Right atrium auricular region (tissue), 2 donors: ENCODE measurements at regions not wholly inside any gene's neighbourhood (a gene's known extent, or its start where the extent isn't known, plus 50 kb on each side); places are given as distances from the start of the nearest gene placed in this dataset.

Source experiments
- DNase-seq: peaks from one replicate; pipeline ENCODE4 v3.0.0-alpha.2; 2019; ENCODE audit warnings: low spot score
- H3K27ac ChIP-seq, 2 donors: fragments of 200-600 bp; sonication (generic); 1 replicate in 1 of 2; 2 replicates in 1 of 2; pipeline ENCODE4 v1.5.1; 2016 to 2019
- H3K27me3 ChIP-seq, 2 donors: fragments of 200-600 bp; sonication (generic); one replicate each; pipeline versions ENCODE4 v1.5.1 to v1.6.0; 2017 to 2019
- H3K36me3 ChIP-seq: fragments of 200-600 bp; sonication (generic); one replicate; pipeline ENCODE4 v1.5.1; 2016
- H3K4me1 ChIP-seq, 2 donors: fragments of 200-600 bp; sonication (generic); one replicate each; pipeline versions ENCODE4 v1.5.1 to v1.6.0; 2017 to 2019
- H3K4me3 ChIP-seq, 2 donors: fragments of 200-600 bp; sonication (generic); 1 replicate in 1 of 2; 2 replicates in 1 of 2; pipeline ENCODE4 v1.5.1; 2017 to 2019; ENCODE audit warnings: mild to moderate bottlenecking in 1 of 2, moderate library complexity in 1 of 2
- H3K9me3 ChIP-seq, 2 donors: fragments of 200-600 bp; sonication (generic); one replicate each; pipeline ENCODE4 v1.5.1; 2019
- CTCF ChIP-seq, 2 donors: fragments of 200-600 bp; sonication (generic); IDR thresholded peaks; one replicate each; pipeline ENCODE4 v1.5.1; 2019; ENCODE audit warnings: antibody characterized with exemption in 2 of 2

DNA sequence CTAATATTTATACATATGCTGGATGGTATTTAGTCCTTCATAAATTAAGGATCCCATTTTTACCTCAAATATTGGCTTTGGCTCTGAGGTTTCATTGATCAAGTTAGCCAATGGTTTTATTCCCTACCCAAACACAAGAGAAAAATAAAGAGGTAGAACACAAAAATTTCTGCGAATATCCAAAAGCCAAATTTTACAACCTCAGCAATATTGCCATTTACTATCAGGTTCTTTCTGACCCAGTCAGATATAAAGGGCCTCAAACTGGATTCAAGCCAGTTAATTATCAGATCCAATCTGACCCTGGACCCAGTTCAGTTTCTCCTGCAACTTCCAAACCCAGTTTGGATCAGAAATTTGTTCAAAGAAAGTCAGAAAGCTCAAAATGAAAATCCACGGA, 998.1 kb downstream of the SI start:
- H3K4me1 ChIP-seq = no peaks in the 10 kb centered on the region
- H3K4me3 ChIP-seq = no peak overlapping the region
- H3K9me3 ChIP-seq = peaks cover 0 to 13% of the 10 kb centered on the region in 2 donors
- no peak for TF ChIP-seq CTCF (IDR thresholded peaks at IDR 0.05)
- no peaks in the 10 kb centered on the region for H3K27me3 ChIP-seq
- no peak for DNase-seq
- no peaks in the 10 kb centered on the region for H3K36me3 ChIP-seq
- H3K27ac ChIP-seq = no peak overlapping the region

DNA sequence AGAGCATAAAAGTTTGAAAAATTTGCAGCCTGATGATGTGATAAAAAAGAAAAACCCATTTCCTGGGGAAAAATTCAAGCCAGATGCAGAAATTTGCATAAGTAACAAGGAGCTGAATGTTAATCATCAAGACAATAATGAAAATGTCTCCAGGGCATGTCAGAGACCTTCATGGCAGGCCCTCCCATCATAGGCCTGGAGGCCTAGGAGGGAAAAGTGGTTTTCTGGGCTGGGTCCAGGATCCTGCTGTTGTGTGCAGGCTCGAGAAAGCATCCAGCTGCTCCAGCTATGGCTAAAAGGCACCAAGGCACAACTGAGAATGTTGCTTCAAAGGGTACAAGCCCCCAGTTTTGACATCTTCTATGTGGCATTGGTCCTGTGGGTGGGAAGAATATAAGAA, 1014.0 kb downstream of the SI start:
- H3K27ac ChIP-seq = no peak overlapping the region
- H3K27me3 ChIP-seq = no peaks in the 10 kb centered on the region
- H3K9me3 ChIP-seq = no peaks in the 10 kb centered on the region
- no peak for DNase-seq
- H3K4me3 ChIP-seq = no peak overlapping the region
- no peaks in the 10 kb centered on the region for H3K4me1 ChIP-seq
- no peak for TF ChIP-seq CTCF (IDR thresholded peaks at IDR 0.05)
- no peaks in the 10 kb centered on the region for H3K36me3 ChIP-seq

DNA sequence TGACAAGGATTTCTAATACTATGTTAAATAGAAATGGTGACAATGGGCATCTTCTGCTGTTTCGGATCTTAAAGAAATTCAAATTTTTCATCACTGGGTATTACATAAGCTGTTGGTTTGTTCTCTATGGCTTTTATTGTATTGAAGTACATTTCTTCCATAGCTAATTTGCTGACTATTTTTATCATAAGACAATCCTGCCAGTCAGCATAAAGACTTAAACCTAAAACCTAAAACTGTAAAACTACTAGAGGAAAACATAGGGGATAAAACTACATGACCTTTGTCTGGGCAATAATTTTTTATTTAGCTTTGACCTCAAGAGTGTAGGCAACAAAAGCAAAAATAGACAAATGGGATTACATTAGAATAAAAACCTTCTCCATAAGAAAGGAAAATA, 1017.4 kb downstream of the SI start:
- no peak for TF ChIP-seq CTCF (IDR thresholded peaks at IDR 0.05)
- H3K27ac ChIP-seq = no peak overlapping the region

DNA sequence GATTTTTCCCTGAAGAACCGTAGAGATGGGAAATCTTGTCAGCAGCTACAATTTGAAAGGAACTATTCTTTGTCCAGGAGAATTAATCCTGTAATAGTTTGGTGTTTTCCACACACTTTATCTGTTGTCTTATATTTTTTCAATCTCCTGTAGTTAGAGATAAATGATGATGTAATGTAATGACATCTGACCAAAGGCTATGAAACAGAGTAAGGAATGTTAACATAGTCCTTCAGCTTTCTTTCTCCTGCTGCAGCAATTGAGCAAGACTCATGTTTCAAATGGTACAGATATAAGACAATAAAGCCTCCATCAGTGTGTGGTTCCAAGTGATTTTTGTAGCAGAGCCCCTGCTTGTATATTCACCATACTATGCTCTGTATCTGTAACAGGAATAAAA, 1028.4 kb downstream of the SI start:
- no peaks in the 10 kb centered on the region for H3K9me3 ChIP-seq
- H3K27ac ChIP-seq = no peak overlapping the region
- H3K27me3 ChIP-seq = no peaks in the 10 kb centered on the region
- no peaks in the 10 kb centered on the region for H3K36me3 ChIP-seq
- no peak overlapping the region for H3K4me3 ChIP-seq
- no peak for DNase-seq
- TF ChIP-seq CTCF (IDR thresholded peaks at IDR 0.05) = no peak
- H3K4me1 ChIP-seq = no peaks in the 10 kb centered on the region

More for the DNA sequence above, 1017.4 kb downstream of the SI start:
- H3K4me3 ChIP-seq = no peak overlapping the region
- no peaks in the 10 kb centered on the region for H3K36me3 ChIP-seq
- H3K27me3 ChIP-seq = no peaks in the 10 kb centered on the region
- H3K4me1 ChIP-seq = no peaks in the 10 kb centered on the region
- no peak for DNase-seq
- H3K9me3 ChIP-seq = no peaks in the 10 kb centered on the region

DNA sequence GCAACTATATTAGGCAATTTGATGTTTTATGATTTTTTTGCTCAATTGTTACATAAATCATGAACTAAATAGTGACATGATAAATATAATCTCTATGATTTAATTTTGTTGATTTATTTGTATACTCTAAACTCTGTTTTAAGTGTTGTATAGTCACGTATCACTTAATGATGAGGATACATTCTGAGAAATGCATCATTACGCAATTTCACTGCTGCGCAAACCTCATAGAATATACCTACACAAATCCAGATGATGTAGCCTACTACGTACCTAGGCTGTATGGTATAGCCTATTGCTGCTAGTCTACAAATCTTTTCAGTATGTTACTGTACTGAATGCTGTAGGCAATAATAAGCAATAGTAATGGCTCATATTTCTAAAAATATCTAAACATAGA, 1029.8 kb downstream of the SI start:
- H3K36me3 ChIP-seq = no peaks in the 10 kb centered on the region
- TF ChIP-seq CTCF (IDR thresholded peaks at IDR 0.05) = no peak
- no peak for DNase-seq
- no peak overlapping the region for H3K27ac ChIP-seq
- no peak overlapping the region for H3K4me3 ChIP-seq
- H3K9me3 ChIP-seq = no peaks in the 10 kb centered on the region
- H3K4me1 ChIP-seq = no peaks in the 10 kb centered on the region
- no peaks in the 10 kb centered on the region for H3K27me3 ChIP-seq

GRCh38 chr3:164040991-164041390, 1037.3 kb downstream of the SI start:
- Histone ChIP-seq H3K36me3 (no peaks in the 10 kb centered on the region), H3K27ac (no peak overlapping the region), H3K4me3 (no peak overlapping the region), H3K9me3 (no peaks in the 10 kb centered on the region), H3K4me1 (no peaks in the 10 kb centered on the region), H3K27me3 (no peaks in the 10 kb centered on the region)
- TF ChIP-seq CTCF (IDR thresholded peaks at IDR 0.05) = no peak
- DNase-seq = no peak
